RPMI7951 (cell line): ENCODE measurements at regions not wholly inside any gene's neighbourhood (a gene's known extent, or its start where the extent isn't known, plus 50 kb on each side); places are given as distances from the start of the nearest gene placed in this dataset.
"Not testable (repeated sequence)": the region's sequence is repeated elsewhere in the genome, so short reads cannot be mapped to it uniquely, and the experiment has no call there.

ENCODE experiments used
- DNase-seq: peaks from one replicate; pipeline ENCODE4 v3.0.0-alpha.2; 2012; ENCODE audit warnings: low read depth

DNA sequence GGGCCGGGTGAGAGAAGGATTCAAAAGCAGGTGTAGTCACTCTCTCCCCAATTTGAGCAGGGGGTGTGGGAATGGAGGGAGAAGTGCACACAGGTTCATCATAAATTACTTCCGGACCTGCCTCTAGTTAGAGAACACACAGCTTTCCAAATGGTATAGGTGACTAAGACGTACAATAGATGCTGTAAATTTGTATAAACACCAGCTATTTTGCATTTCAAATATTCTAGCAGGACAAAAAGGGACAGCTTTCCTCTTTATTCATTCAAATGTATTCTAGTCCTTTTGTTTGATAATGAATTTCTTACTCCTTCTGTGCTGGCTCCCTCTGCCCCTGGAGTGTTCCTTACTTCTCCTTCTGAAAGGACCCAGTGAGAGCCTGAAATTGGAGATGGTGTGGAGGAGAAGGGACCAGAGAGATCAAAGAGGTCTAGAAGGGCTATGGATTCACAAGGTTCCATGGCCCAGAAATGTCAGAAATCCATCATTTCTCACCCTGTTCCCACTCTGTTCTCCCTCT is 53.2 kb upstream of the SH3BP4 start:
- no peak for DNase-seq

DNA sequence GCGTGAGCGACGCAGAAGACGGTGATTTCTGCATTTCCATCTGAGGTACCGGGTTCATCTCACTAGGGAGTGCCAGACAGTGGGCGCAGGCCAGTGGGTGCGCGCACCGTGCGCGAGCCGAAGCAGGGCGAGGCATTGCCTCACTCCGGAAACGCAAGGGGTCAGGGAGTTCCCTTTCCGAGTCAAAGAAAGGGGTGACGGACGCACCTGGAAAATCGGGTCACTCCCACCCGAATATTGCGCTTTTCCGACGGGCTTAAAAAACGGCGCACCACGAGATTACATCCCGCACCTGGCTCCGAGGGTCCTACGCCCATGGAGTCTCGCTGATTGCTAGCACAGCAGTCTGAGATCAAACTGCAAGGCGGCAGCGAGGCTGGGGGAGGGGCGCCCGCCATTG is 63.4 kb upstream of the SH3BP4 start:
- DNase-seq, result not testable (repeated sequence)

DNA sequence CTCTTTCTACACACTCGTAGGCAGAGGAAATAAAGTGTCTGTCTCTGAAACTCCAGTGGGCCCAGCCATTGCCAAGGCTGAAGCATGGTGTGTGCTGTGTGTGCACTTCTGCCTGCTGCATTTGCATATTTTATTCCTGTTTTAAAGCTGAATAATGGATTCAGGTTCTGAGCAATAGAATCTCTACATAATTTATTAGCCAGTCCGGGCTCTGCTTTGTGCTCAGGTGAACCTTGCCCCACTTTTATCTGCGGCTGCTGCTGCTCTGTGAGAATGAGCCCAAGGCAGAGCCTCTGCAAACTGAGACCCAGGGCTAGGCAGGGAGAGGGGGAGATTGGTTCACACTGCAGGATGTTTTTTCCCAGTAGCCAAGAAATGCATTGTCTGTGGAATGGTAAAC is 64.6 kb upstream of the SH3BP4 start:
- no peak for DNase-seq

DNA sequence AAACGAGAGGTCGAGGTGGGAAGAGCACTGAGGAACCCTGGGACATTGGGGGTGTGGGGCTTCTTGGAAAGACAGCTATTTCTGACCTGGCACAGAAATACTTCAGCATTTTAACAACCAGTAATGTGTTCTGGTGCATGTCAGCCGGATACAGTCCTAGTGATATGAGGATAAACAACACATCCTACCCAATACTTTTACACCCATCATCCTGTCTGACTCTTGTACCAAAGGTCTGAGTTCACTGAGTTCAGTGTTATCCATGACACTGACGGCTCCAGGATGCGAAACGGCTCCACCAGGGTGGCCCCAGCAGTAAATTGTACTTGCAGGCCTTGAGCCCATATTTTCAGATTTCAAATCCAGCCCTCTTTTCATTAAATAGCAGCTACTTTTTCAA is 65.9 kb upstream of the SH3BP4 start:
- no peak for DNase-seq

DNA sequence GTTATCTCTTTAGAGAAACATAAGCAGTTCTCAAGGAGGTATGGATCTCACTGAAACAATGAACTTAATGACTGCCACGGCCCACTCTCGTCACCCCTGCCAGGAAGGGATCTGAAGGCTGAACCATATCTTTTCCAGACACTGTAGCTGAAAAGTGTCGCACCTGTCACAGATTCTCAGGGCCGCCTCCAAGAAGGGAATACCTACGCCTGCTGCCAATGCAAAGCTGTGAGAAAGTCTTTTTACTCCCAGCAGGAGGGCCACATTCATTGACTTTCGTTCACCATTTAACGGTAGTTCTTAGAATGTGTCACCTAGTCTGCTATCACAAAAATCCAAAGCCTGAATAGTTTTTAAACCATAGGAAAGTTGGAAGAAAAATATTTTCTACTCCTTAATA is 66.7 kb upstream of the SH3BP4 start:
- DNase-seq, result no peak

DNA sequence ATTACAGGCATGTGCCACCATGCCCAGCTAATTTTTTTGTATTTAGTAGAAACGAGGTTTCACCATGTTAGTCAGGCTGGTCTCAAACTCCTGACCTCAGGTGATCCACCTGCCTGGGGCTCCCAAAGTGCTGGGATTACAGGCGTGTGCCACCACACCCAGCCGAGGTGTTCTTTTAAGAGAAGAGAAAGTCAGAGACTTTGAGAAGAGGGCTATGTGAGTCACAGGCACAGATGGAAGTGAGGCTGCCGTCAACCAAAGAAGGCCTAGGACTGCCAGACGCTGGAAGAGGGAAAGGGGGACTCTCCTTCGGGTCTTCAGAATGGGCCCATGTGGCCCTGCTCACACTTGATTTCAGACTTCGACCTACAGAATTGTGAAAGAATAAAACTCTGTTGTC is 67.2 kb upstream of the SH3BP4 start:
- DNase-seq, result no peak

DNA sequence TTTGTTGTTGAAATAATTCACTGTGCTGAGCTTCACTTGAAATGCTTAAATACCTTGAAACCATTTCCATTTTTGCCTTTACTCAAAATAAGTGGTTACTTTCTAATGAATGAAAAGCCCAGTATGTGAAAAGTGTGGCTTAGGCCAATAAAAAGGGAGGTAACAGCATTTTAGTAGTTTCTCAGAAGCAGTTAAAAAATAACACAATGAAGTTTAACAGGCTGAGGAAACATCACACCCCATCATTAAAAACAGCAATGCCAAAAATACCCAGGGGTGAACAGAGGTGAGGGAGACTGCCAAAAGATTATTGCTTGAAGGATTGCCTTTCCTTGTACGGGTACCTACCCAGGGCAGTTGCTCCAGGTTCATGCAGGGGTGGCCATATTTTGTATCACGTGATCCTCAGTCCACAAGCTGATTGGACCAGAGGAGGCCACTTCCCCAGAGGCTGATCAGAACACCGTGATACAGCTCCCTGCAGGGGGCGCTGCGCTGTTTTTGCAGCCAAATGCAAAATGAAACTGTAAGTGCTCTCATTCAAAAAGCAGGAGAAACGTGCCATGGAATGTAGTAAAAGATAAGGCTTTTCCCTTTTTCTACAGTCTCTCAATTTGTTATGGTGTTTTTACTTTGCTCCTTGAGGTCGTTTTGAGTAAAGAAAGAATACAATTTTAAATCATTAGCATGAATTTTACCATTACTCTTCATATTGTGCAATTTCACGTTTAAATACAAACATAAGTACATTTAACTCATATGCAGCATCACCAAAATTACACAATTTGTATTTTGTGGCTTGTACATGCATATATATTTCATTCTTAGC is 70.2 kb upstream of the SH3BP4 start:
- peak; percentile 94 for DNase-seq

DNA sequence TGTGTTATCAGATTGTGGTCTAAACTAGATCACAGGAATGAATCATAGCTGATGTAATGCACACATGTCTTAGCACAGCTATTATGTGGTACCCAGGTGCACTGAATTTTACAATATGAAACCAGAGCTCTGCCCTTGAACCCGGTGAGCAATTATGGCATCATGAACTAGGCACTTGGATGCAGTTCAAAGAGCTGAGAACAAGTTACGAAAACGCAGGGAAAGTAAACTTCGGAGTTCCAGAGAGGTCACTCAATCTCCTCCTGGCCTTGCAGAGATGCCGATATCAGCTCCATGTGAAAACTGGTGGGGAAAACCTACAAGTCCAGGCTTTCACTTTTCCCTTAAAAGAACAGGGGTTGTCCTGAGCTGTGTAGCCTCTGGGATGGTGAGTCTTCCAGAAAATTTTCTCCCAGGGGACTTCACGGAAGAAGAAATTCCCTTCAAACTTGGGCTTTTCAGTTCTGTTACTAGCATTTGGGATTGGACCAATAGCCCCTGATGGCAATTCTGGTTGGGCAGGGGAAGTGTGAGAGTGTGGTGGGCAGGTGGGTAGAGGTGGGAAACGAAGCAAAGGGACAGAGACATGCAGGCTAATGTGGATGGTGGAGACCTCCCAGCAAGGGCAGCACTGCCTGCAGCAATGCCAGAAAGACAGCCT is 71.1 kb upstream of the SH3BP4 start:
- peak; percentile 99 for DNase-seq

DNA sequence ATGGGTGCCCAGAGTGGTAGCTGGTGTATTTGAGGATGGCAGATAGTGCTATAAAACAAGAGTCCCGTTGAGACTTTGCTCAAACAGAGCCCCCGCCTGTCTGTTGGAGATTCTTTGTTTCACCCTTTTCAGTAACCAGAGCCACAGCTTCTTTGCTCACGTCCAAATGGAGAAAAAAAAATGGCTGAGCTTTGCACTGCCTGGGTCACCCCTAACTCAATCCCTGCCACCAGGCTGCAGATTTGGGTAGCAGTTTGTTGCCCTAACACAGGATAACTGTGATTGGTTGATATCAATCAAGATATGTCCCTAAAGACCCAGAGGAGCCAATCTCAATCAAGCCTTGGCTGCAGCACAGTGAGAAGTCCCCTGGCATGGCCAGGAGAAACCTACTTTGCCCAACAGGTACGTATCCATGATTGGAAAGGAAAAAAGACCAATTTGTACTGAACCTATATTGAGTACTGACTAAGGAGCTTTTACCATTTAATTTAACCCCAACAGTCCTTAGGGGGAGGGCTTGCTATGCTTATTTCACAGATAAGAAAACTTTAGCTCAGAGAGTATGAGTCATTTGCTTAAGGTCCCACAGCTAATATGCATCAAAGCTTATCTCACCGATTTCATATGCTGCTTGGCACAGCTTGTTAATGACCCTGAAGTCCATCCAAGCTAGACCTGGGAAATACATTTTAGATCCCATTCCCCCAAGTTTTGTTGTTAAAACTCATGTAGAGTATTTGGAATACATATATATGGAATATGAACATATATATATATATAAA is 72.0 kb upstream of the SH3BP4 start:
- DNase-seq, result peak; percentile 96

DNA sequence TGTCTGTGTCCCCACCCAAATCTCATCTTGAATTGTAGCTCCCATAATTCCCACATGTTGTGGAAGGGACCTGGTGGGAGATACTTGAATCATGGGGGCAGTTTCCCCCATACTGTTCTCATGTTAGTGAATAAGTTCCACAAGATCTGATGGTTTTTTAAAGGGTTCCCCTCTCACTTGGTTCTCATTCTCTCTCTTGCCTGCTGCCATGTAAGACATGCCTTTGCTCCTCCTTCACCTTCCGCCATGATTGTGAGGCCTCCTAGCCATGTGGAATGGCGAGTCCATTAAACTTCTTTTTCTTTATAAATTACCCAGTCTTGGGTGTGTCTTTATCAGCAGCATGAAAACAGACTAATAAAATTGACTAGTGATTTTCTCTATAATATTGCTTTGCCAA is 75.2 kb upstream of the SH3BP4 start:
- not testable (repeated sequence) for DNase-seq

DNA sequence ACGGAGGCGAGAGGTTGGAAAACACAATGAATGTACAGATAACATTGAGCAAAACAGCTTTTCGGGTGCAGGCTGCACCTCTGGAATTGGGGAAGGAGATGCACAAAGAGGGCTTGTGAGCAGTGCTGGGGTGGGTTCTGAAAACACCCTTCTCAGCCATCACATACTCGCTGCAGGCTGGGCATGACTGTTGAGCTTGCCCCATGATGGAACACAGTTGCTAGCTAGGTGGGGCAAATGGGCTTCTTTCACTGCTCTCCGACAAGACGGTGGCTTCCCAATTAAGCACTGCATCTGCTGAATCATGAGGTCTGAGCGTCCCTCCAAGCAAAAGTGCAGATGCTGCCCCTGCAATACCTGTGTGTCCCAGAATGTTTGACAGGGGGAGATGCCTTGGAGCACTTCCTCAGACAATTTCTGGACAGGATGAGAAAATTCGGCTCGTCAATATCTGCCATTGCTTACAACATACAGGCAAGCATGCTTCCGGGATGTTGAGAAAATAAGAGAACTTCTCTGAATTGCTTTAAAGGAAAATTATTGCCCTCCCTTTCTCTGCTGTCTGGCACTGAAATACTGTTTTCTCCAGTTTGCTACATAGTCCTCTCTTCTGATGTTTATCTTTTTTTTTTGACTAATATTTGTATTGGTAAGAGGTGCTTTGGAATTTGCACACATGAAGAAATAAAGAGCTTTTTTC is 77.3 kb upstream of the SH3BP4 start:
- no peak for DNase-seq

DNA sequence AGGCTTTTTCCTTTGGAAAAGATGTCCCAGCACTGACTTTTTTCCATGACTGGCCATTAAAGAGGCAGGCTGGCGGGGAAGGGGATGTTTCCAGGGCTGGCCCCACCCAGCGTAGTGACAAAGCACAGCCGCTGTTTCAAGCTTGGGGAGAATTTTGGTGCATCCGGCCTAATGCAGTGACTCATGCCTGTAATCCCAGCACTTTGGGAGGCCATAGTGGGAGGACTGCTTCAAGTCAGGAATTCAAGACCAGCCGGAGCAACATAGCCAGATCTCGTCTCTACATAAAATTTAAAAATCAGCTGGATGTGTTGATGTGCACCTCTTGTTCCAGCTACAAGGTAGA is 78.0 kb upstream of the SH3BP4 start:
- DNase-seq, result peak; percentile 87

DNA sequence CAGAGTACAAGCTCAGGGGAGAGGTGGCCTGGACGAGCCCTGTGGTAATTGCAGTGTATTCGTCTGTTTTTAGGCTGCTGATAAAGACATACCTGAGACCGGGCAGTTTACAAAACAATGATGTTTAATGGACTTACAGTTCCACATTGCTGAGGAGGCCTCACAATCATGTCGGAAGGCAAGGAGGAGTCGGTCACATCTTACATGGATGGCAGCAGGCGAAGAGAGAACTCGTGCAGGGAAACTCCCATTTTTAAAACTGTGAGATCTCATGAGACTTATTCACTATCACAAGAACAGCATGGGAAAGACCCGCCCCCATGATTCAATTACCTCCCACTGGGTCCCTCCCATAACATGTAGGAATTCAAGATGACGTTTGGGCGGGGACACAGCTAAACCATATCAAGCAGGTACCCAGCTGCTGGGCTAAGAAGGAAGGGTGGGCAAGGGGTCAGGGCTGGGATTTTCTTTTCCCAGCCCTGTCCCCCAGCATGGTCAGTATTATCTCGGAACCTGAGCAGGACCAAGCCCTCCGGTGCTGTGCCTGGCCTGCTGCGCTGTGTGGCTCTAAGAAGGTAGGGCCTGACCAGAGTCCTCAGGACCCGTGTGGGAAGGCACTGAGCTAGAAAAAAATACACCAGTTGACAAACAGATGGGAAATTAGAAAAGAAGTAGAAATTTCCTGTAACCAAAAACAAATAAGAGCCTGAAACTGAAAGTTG is 78.6 kb upstream of the SH3BP4 start:
- DNase-seq, result no peak

DNA sequence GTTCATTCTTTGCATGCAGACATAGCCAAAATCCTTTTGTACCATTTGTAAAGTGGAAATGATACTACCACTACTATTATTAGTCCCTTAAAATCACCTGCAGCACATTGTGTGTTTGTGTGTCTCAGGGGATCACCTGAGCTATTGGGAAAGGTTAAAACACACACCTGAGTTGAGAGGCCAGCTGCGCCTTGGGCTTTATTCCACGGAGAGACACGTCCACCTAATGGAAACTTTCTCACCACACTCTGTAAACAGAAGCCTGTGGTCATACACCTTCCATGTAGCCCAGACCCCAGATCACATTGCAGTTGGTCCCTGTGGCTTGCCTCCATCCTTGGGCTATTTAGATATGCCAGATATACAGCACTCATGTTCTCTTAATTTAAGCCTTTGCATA is 81.8 kb upstream of the SH3BP4 start:
- DNase-seq, result no peak

DNA sequence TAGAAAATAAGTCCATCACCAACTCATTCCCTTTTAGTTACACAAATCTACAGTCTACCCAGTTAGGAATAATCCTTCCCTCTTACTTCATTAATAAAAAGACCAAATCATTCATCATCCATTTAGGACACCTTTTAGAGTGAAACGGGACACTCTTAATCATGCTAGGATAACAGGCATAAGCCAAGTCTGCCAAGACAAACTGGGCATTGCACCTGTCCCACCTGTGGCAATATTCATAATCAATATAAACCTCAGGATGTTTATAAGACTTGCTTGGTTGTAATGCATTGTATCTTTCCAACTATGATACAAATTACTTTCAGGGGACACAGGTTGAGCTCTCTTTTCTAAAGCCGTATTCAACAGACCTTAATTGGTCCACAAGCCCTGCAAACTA is 82.7 kb upstream of the SH3BP4 start:
- no peak for DNase-seq

DNA sequence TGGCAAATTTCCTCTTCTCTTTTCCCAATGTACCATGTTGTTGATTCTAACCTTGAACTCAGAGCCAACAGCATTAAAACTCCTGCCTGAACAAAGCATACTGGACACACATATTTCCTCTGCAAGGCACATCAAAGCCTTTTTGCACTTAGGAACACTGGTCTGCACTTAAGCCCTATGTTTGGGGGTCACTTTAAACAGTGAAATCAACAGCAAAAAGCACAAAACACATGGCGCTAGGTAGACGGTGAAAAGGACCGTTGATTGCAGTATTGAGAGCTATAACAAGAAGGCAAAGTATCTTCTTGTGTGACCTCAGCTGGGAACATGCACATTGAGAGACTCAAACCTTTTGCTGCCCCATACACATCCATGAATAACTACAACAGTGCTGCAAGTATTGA is 83.9 kb upstream of the SH3BP4 start:
- no peak for DNase-seq

DNA sequence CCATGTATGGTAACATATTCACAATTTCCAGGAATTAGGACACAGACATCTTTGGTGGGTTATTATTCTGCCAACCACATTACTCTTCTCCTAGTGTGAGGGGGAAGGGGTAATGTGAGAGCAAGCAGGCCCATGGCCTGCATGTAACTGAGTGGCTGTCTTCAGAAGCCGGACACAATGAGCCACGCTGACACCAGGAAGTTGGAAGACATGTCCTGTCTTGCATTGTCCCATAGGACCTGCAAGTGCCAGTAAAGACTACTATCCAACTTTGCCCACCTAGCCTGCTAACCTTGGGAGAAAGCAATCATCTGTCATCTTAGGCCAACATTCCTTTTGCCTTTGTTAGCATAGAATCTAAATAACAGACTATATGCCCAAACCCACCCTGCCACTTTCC is 86.2 kb upstream of the SH3BP4 start:
- no peak for DNase-seq

DNA sequence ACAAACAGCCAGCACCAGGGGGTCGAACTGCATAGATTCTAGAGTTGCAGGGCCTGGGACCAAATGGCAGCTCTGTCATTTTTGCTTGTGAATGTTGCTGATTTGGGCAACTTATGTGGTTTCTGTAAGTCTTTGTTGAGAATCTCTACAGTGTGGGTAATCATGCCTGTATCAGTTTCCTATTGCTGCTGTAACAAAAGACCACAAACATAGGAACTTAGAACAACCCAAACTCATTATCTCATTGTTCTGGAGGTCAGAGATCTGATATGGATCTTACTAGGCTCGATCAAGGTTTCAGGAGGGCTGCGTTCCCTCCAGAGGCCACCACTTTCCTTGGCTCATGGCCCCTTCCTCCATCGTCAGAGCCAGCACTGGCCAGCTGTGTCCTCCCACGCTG is 86.8 kb upstream of the SH3BP4 start:
- DNase-seq, result no peak

DNA sequence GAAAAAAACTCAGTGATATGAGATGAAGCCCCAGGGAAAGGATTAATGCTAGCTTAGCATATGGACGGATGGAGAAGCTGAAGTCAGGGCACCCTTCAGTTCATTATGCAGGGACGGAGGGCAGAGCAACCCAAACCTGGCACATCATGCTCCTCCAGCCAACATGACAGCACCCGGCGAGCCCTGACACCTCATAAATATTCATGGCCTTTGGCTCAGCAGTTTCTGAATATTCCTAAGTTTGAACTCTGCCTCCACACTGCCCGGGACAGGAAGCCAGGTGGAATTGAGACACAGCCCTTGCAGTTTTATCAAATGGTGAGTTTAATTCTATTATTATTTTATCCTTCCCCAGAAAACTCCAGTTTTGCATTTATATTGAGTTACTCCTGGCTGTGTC is 87.3 kb upstream of the SH3BP4 start:
- DNase-seq, result no peak

DNA sequence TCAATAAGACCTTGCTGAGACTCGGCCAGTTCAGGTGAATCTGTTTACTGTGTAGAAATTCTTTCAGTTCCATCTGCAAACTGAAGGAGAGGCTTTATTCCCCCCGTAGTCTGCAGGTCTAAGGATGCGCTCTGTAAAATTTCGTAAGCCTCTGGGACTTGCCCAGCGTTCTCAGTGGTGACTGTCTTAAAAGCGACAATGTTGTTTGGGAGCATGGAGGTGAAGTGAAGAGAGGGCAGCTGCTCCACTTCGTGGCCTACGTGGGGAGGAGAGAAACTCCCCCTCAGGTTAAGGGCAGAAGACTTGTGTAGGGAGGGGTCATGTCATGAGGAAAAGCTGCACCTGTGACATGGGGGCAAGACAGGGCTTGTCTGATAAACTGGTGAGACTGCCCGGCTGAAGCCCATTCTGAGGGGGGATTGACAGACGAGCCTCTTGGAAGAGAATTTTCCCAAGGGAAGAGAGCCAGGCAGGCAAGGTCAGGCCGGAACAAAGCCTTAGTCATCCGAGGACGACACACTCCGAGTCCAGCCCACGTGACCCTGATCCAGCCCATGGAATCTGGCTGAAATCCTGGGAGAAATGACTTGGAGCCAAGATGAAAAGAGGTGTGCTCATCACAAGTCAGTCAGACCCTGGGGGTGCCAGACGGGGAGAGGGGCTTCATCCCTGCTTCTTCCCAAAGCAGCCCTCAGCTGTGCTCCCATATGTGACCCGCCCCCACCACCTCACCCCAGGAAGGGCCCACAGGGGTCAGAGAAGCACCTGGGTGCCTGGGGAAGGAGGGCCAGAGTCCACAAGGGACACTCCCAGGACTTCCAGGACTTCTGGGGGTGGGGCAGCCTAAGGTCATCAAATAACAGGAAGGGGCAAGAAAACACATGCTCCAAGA is 88.5 kb upstream of the SH3BP4 start:
- DNase-seq, result peak; percentile 96
